OCI-LY1 (cell line): ENCODE measurements at regions not wholly inside any gene's neighbourhood (a gene's known extent, or its start where the extent isn't known, plus 50 kb on each side); places are given as distances from the start of the nearest gene placed in this dataset.

ENCODE experiments used
- EZH2 ChIP-seq: fragments of 200-600 bp; sonication (generic), shearing (Covaris generic); IDR thresholded peaks from 2 replicates; pipeline ENCODE4 v1.8.0; 2017; ENCODE audit warnings: borderline replicate concordance, mixed run types, mild to moderate bottlenecking, antibody characterized with exemption, low read length, moderate library complexity, mixed read lengths
- TF ChIP-seq, protein P1 (sequence below): fragments of 200-600 bp; sonication (generic), shearing (Covaris generic); IDR thresholded peaks from 2 replicates; pipeline ENCODE4 v1.5.1; 2017; ENCODE audit warnings: mild to moderate bottlenecking, antibody characterized with exemption, low read length, moderate library complexity, mixed read lengths

DNA sequence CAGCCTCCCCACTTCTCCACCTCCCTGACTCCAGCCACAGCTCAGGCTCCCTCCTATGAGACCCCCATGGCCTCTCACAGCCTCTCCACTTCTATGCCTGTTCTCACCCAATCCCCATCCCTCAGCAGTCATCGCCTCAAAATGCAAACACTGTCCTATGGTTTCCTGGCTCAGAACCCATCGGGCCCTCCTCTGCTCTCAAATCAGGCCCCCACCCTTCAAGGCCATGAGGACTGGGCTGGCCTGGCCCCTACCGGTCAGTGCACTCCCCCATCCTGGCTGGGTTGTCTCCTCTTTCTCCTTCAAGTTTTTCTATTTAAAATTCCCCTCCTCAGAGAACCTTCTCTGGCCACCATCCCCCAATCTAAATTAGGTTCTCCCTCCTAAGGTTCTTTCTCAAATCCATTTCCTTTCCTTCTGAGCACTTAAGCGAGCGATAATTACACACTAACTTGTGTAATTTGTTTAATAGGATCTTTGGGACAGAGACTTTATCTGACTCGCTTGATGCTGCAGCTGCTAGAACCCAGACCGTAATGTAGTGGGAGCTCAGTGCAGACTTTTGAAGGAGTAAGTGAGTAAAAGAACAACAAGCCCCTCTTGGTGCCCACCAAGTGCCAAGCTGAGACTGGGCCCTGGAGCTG, 347.2 kb downstream of the MATN1 start:
- TF ChIP-seq EZH2: no peak
- TF ChIP-seq, protein P1, sequence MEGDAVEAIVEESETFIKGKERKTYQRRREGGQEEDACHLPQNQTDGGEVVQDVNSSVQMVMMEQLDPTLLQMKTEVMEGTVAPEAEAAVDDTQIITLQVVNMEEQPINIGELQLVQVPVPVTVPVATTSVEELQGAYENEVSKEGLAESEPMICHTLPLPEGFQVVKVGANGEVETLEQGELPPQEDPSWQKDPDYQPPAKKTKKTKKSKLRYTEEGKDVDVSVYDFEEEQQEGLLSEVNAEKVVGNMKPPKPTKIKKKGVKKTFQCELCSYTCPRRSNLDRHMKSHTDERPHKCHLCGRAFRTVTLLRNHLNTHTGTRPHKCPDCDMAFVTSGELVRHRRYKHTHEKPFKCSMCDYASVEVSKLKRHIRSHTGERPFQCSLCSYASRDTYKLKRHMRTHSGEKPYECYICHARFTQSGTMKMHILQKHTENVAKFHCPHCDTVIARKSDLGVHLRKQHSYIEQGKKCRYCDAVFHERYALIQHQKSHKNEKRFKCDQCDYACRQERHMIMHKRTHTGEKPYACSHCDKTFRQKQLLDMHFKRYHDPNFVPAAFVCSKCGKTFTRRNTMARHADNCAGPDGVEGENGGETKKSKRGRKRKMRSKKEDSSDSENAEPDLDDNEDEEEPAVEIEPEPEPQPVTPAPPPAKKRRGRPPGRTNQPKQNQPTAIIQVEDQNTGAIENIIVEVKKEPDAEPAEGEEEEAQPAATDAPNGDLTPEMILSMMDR: no peak
